RPMI7951 (cell line): ENCODE measurements at regions not wholly inside any gene's neighbourhood (a gene's known extent, or its start where the extent isn't known, plus 50 kb on each side); places are given as distances from the start of the nearest gene placed in this dataset.

ENCODE experiments used
- DNase-seq: peaks from one replicate; pipeline ENCODE4 v3.0.0-alpha.2; 2012; ENCODE audit warnings: low read depth

DNA sequence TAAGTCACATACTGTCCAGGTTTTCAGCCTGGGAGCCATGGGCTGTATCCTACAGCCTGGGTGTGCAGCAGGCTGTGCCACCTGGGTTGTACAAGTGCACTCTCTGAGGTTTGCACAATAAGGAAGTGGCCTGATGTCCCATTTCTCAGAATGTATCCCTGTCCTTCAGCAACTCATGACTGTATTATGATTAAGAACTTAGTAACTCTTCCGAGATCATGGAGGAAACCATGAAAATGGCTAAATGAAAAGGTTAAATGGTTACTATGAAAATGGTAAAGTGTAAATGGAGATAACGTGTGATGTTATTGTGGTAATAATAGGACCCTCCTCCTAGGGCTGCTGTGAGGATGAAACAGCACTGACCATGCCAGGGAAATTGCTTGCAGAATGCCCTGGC lies 227.6 kb downstream of the ANKRD60 start:
- DNase-seq = no peak

- DNase-seq = peak; percentile 46
Observed at GRCh38 chr20:57999465-58000111, 228.9 kb downstream of the ANKRD60 start.

DNA sequence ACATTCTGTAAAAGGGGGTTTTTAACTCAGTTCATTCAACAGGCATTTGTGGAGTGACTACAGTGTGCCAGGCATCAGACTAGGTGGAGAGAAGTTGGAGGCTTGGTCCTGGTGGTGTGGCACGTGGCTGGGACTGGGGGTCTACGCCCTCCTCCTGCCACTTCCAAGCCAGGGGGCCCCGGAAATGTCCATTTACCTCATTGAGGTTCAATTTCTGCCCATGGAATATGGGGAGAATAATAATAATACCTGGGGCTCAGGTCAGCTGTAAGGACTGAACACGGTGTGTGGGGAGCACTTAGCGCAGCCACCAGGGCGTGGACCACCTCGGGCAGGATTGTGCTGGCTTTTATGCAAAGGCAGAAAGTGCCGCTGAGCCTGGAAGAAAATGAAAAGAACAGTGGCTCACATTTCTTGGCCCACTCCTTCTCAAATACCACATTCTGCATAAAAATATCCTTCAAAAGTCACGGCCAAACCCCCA lies 229.4 kb downstream of the ANKRD60 start:
- no peak for DNase-seq

GRCh38 chr20:57998276-57998675 lies 230.2 kb downstream of the ANKRD60 start:
- no peak for DNase-seq

GRCh38 chr20:57996936-57997890 lies 231.2 kb downstream of the ANKRD60 start:
- DNase-seq = peak; percentile 91

DNA sequence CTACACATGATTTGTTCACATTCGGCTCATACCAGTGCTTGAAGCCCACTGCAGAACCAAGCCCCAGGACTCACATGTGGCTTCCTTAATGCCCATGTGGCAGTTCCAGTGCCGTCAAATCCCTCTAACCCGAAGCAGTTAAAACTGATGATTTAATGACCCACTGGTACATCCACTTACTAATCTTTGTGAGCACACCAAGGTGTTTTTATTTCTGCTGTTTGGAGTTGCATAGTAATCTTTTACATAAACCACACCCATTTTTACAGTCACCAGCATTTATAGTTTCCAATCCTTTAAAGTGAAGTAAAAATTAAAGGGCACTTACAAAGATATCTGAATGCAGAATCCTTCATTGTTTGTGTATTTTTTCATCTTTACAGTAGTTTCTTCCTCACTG lies 232.0 kb downstream of the ANKRD60 start:
- DNase-seq = no peak

DNA sequence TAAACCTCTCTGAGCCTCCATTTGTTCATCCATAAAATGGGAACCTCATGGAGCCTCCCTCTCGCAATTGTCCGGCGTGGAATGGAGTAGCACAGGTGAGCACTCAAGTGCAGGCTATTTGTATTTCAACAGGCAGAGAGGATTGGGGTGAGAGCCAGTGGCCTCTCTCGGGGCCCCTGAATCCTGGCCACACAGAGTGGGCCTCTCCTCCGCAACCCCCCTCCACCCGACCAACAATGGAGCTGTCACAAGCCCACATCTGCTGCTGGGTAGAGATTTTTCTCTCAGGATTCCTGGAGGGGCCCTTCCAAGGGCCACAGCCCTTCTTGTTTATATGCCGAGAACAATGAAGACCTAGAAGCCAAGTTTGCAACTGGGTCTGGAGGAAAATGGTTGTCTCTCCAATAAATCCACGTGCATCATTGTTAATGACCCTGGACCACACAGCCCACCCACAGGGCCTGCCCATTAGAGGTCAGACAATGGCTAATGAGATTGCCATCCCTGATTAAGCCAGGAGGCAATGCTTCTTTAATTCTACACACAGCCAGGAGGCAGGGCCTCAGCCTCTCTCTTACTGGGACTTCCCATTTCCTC lies 233.0 kb downstream of the ANKRD60 start:
- DNase-seq = no peak

DNA sequence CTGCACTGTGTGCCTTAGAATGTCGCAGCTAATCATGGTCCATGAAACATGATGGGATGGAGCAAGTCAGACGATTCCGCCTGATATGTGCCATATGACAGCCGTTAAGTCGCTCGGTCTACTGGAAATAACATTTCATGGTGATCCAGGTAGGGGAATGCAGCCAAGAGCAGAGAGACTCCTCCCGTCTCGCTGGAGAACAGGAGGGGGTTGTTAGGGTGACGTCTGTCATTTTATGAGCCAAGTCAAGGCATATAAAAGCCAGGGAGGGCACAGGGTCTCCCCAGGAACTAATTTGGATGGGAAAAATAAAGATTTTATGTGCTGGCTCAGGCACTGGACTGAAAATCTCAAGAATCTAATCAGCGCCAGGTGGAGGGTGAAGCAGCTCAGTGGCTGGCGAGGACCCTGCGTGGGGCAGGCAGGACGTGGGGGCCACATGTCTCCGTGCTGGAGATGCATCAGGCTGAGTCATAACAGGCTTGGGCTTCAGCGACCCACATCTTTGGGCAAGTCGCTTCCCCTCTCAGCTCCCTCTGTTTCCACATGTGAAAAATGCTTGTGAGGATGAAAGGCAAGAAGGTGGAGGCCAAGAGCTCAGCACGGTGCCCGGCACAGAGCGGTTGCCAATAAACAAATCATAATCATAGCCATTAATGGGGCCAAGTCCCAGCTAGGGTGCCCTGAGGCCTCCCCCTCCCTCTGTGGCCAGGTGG lies 234.6 kb downstream of the ANKRD60 start:
- DNase-seq = peak; percentile 94

GRCh38 chr20:57991211-57991881 lies 237.1 kb downstream of the ANKRD60 start:
- peak; percentile 100 for DNase-seq

DNA sequence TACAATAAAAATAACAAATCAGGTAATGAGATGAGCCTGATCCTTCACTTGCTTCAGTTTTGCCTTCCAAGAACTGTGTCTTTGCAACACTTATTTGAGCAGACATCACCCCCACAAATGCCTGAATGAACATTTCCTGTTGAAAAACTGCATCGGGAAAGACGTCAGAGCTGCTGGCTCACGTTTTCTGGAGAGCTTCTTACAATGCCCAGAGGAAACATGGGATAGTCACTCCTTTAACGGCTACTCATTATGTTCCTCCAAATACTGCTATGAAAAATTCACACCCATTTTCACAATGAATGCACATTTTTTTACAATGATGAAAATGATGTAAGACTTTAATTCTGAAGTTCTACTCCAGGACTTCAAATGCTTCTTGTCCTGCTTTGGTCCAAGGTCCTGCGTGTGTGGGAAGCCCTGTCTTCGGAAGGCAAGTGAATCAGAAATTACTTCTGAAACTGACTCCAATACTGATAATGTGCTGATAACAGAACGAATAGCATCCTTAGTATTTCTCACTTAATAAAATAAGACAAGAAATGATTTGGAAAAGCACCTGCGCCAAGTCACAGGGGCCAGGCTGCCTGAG lies 238.0 kb downstream of the ANKRD60 start:
- peak; percentile 82 for DNase-seq

GRCh38 chr20:57988828-57989227 lies 239.6 kb downstream of the ANKRD60 start:
- no peak for DNase-seq

DNA sequence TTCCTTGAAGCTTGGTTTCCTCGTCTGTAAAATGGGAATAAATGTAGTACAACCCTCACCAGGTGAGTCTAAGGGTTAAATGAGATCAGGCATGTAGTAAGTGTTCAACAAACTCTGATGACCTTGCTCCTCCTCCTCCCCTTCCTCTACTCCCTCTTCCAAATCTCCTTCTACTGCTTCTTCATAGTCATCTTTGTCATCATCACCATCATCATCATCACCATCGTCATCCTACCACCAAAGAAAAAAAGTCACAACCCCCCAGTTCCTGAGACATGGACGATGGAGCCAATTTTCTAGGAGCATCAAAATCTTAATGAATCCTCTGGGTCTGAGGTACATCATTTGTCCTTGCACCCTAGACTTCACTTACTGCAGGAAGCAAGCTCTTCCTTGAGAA lies 240.0 kb downstream of the ANKRD60 start:
- no peak for DNase-seq

- DNase-seq = no peak
Observed at GRCh38 chr20:57987659-57988058, 240.8 kb downstream of the ANKRD60 start.

GRCh38 chr20:57986666-57987065 lies 241.8 kb downstream of the ANKRD60 start:
- no peak for DNase-seq

- no peak for DNase-seq
Observed at GRCh38 chr20:57985278-57985677, 243.2 kb downstream of the ANKRD60 start.

DNA sequence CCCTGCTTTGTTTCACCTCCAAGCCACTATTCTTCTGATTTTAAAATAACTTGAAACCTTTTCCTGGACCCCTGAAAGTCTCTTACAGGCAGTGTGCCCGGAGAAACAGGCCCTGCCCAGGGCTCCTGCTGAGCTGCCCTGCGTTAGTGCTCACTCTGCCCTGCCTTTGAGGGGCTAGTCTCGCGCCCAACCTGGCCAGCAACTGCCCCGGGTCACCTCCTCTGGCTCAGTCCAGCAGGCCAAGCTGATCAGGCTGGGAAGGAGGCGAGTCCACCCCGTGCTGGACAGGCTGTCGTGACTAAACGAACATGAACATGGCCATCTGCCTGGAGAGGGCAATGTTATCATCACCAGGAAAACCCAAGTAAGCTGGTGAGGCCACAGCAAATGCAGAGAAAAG lies 245.4 kb downstream of the ANKRD60 start:
- DNase-seq = no peak

DNA sequence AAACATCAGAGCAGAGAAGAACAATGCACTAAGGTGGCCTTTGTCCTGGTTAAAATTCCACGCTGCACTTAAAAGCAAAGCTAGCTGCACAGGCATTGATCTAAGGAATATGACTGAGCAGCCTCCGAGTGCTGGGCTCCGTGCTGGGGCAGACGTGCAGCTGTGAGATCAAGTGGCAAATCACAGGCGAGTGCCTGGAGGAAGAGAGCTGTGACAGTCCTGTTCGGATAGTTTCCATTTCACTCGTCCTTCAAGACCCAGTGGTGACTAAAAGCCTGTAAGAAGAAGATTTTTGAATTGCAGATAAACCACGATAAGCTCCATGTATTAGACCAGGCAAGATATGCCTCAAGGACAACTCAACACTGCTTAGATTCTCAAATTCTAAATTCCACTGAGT lies 247.9 kb downstream of the ANKRD60 start:
- DNase-seq = peak; percentile 80

- DNase-seq = no peak
Observed at GRCh38 chr20:57977569-57977968, 250.9 kb downstream of the ANKRD60 start.

- DNase-seq = no peak
Observed at GRCh38 chr20:57977141-57977540, 251.3 kb downstream of the ANKRD60 start.

DNA sequence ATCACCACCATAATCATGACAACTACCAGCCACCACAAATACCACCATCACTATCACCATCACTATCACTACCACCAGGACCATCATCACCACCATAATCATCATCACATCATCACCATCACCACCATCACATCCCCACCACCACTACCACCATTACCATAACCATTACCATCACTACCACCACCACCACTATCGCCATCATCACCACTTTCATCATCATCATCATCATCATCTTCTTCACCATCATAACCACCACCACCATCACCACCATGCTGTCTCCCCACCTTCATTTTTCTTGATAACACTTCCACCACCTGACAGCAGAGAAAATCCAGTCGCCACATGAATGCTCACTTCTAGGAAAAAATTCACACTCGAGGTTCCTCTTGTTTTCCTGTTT lies 253.6 kb downstream of the ANKRD60 start:
- no peak for DNase-seq

GRCh38 chr20:57973886-57974285 lies 254.6 kb downstream of the ANKRD60 start:
- no peak for DNase-seq
